NOMO-1 treated with dmso at 0.1 percent for 144 hours (cell line): ENCODE measurements at regions not wholly inside any gene's neighbourhood (a gene's known extent, or its start where the extent isn't known, plus 50 kb on each side); places are given as distances from the start of the nearest gene placed in this dataset.

Experiments used
- DNase-seq: peaks from one replicate; lab custom pipeline; 2025; ENCODE audit not compliant: unreplicated experiment; lab: John Stamatoyannopoulos, UW

DNA sequence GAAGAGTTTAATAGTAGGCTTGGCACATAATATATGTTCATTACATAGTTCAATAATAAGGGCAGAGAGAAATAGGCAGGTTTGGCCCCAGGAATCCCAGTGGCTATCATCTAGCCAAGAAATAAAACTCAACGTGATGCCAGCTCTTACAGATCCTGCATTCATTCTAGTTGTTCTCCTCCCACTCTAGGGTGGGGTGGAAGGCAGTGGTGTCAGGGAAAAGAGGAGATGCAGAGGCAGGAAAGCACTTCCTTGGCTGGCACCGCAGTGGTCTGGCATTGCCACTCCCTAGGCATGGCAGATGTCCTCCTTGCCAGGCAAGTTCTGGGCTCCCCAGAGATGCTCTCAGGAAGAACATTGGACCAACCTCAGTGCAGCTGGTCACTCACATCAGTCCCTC lies 383.6 kb downstream of the GRIN2B start:
- no peak for DNase-seq

DNA sequence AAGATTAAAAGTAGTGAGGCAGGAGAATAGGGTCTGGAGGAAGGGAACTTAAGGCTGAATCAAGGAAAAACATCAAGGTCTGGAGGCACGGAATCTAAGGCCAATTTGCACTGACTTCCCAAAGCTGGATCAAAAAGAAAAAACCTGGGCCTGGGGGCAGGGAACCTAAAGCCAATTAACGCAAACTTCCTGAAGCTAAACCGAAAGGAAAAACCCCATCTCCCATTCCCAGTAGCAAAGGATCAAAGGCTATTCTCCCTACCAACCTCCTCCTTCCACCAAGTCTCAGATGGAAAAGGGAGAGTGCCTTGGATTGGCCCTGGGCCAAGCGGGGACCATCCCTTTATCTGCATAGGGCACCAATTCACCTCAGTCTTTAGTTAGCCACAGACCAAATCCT lies 384.2 kb downstream of the GRIN2B start:
- no peak for DNase-seq

DNA sequence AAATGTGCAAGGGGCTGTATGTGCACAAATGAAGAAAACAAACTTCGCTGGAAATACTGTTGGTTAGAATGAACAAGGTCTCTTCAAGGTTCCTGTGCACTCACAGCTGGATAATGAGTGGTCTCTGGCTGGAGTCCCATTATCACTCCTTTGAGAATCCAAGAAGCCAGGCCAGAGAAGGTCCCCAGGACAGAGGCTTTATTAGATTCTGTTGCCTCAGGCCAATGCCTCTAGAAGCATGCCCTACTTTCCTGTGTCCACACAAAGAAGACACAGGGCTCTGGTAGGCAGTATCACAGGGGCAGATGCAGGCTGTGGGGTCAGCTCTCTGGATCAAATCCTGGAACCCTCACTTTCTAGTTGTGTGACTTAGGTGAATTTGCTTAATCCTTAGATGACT lies 384.7 kb downstream of the GRIN2B start:
- DNase-seq: no peak

DNA sequence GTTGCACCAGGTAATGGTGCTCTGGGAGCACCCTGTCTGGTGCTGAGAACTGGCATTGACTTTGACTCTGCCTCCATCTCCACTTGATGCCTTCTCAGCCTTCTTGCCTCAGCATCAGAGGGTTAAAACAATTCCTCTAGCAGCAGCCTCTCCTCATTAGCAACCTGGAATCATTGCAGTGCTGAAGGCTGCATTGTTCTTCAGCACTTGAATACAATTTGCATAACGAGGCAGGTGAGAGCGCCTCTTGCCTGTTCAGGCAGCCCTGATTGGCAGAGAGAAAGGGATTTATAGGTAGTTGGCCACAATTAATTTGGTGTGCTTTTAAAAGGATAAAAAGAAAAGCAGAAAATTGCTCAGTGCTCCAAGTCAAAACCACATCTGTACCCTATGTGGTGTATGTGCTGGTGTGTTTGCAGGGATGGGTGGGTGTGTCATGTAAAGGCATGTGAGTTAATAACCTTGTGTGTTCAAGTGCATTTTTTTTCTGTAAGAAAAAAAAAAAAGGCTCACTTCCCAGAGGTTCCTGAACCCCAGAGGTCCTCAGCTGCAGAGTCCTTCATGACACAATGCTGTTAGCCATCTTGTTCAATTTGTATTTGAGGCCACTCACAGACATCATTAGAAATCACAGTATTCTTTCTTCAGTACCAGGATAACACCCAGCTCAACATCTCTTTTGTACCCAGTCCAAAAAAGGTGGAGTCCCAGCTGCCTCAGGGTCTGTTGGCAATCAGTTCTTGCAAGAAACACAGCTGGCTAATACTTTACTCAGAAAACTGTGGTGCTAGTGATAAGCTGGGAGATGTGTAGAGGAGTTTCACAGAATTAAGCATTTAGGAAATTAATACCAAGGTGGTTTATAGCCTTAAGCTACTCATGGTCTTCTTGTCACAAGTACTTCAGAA lies 385.6 kb downstream of the GRIN2B start:
- DNase-seq: no peak

DNA sequence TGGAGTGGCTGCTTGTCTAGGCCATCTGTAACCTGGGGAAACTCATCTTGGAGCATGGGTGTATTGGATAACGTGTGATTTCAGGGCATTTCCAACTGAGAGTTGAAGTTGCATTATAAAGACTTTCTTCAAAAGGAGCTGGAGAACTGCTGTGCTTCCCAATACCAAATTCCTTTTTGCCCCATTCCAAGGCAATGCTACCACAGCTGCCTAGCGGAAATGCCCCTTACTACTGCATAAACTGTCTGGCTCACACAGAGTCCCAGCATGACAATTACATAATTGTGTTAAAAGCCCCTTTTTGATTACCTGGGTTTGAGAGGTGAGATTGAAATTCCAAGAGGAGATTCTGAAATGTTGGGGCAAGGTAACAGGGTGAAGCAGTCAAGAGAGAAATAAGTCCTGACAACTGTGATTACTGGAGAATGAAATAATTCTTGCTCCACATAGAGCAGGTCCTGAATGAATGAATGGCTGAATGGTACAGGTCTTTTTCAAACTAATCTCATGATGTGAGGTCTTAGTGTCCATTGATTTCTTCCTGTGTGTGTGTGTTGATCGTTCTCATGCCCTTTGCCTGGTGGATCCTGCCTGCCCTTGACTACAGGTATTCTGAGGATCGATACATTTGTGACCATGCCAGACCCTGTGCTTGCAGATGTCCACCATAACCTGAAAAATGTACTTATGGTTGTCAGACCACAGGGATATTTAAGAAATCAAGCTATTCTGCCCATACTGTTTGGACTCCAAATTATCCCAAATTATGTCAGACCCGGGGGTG lies 386.5 kb downstream of the GRIN2B start:
- no peak for DNase-seq

DNA sequence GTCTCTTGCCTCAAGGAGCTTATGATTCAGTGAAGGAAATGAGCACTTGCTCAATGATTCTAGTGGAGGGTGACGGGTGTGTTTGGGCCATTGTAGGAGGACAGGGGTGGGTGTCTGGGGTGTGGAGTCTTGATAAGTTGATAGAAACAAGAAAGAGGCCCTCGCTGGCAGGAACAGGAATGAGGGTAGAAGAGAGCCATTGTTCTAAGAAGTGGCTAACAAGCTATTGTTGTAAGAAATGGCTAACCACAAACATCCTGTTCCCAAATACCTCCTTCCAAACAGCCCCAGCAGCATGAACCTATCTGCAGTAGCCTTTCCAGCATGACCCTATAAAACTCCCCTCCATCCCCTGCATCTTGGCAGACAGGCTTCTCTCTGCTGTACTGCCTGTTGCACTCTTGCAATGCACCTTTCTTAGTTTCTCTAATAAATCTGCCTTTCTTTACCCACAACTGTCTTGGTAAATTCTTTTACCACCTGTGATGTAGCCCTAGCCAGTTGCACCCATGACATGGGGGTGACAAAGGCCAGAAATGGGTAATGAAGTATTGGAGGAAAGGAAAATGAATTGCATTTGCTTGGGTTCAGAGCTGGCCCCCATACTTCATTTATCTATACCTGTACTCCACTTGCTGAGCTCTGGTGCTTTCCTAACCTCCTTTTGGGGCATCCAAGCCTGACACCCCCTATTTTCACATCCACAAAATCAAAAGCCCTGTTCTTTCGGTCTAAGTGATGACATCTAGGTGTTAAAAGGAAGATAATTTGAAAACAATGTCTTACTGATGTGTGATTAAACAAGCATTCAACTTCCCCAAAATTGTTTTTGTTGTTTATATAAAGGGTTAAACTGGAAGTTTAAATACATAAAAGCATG lies 389.1 kb downstream of the GRIN2B start:
- DNase-seq: no peak

DNA sequence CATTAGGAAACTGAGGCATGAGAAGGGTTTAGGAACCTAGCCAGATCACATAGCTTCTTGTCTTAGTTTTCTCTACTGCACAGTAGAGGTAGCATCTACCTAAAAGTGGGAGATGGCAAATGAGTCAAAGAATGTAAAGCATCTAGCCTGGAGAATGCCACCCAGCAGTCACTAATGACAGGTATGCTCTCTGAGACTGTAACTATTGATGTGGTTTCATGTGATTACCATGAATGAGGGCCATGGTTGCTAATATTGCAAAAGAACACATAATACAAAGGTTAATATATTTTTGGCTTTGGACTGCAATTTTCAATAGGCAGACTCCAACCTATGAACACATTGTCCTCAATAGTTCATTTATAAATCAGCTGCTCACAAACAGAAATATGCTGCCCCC lies 389.9 kb downstream of the GRIN2B start:
- no peak for DNase-seq

DNA sequence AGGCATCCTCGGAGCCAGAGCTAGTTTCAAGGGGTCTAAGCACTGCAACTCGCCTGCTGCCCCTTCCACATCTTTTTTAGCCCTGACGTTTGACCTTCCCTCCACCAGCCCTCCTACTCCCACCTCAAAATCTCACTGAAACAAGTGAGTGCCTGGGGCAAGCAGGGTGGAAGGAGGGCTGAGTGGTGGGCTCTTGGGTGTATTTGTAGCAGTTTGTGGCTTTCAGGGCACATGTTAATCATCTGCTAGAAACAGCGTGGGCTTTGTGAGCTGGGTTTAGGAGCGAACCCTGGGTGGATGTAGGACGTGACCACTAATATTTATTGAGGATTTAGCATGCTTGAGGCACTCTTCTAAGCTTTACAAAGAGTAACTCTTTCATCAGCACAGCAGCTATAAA lies 390.3 kb downstream of the GRIN2B start:
- DNase-seq: no peak

DNA sequence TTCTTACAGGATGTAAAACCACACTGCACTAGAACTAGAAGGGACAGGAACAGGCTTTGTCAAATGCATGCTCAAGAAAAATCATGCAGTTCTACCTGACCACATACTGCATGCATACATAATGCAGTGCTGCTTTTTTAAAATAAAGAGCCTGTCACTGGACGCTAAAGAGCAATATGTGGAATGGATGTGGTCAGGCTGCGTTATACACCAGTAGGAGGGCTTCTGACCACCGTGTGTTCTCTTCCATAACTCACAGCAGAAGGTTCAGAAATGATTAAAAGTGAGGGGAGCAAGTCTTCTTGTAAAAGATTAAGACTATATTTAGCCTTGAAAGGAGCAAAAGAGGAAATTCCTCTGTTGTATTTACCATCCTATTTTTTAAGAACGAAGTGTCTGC lies 392.0 kb downstream of the EMP1 start:
- no peak for DNase-seq

DNA sequence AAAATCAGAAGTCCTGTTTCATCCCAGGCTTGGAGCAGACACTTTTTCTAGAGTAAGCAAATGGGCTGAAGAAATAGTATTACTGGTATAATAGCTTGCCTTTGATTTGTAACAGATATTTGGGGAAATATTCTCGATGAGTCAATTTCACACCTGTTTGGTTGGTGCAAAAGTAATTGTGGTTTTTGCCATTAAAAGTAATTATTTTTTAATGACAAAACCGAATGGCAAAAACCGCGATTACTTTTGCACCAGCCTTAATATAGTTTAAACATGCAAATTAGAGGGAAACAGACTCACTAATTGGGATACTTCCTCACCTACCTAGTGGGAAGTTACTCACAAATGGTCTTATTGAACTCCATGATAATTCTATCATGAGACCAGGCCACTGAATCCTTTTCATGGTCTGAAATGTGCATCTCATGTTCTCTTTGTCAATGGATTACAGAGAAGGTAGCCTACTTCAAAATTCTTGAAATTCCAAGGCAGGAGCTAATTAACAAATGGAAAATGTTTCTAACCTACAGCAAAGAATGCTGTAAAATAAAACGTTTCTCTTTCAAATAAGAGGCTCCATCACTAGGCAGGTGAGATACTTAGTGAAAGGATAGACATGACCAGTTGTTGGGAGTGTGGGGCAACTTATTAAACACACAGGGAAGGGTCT lies 391.3 kb downstream of the EMP1 start:
- DNase-seq: no peak

DNA sequence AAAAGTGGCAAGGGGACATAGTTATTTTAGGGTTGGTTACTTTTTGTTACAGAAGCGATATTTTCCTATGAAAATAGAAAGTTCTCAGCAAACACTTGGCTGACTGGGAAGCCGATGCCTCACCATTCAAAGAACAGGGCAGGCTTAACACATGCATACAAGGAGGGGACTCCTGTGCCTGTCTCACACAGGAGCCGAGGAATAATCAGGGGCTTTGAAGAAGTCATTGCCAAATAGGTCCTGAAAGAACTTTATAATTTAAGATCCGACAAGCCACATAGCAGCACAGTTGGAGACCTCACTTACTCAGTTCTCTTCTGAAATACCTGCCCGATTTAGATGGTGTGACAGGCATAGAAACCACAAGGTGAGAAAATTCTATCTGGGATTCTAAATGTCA lies 389.8 kb downstream of the EMP1 start:
- DNase-seq: no peak

DNA sequence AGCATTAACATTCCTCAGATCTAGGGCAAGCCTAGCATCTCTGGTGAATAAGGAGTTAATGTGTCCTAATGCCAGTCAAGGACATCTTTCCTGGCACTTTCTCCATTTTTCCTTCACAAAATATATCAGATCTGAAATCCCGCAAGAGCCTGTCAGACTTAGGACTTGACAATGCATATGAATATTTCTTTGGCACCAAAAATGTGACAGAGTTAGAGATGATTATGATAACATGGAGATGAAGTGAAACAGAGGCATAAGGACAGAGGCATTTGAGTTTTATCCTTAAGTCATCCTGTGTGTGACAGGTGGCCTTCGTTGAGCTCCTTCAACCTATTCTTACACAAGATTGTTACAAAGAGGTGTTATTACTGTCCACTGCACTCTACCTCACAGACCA lies 388.0 kb downstream of the EMP1 start:
- no peak for DNase-seq

DNA sequence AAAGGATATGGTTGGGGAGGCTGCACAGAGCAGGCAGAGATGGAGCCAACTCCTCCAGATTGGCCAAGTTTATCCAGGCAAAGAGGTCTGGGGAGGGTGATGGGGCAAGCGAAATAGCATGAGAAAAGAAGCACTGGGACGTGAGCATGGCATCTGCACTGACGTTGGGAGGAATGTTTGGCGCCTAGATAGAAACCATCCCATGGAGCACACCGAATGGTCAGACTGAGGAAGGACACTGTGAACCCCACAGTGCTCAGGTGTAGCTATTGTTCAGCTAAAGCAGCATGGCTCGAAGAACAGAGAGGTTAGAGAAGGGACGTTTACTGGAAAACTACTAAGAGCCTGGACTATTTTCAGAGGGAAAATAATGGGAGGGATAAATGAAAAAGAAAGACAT lies 387.1 kb downstream of the EMP1 start:
- no peak for DNase-seq

DNA sequence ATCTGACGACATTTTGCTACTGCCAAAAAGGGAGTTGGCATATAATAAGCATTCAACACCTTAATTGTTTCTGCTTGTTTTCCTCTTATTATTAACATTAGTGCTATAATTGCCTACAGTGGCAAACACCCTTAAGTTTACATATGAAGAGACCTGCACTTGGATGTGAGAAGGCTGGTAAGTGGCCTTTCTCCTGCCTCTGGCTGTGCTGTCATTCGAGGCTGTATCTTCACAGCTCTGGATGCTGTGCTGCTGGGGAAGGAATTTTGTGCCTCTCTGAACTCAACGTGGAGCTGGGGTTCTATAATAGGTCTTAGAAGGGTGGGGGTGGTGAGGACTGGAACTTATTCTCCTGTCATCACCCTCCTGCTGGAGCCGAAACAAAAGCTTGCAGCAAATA lies 385.9 kb downstream of the EMP1 start:
- no peak for DNase-seq

DNA sequence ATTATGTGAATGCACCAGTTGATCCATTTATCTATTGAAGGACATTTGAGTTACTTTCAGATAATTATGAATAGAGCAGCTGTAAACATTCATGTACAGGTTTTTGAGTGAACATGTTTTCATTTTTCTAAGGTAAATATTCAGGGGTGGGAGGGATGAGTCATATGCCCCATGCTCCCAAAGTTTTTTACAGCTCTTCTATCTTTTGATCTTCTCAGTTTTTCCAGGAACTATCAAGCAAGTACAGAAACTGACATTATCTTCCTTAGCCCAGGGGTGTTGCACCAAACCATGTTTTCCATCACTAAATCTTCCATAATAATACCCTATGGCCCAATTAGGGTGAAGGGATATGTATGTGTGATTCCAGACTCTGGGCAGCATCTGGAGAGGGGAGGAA lies 384.5 kb downstream of the EMP1 start:
- DNase-seq: no peak

DNA sequence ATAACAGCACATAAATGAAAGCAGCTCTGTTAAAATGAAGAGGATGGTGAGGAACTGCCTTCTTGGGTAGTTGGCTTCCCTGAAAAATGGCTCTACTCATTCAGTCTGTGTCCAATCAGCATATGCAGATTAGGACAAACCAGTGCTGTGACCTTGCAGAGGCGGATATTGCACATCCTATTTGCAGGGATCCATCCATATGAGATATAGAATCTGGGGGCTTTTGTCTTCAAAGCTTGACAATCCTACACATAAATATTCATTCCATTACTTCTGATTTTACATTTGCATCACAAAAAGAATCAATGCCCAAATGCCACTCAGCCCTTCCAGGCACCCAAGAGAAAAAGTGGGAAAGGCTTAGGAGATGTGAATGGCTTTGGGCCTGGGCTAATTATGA lies 383.7 kb downstream of the EMP1 start:
- no peak for DNase-seq

DNA sequence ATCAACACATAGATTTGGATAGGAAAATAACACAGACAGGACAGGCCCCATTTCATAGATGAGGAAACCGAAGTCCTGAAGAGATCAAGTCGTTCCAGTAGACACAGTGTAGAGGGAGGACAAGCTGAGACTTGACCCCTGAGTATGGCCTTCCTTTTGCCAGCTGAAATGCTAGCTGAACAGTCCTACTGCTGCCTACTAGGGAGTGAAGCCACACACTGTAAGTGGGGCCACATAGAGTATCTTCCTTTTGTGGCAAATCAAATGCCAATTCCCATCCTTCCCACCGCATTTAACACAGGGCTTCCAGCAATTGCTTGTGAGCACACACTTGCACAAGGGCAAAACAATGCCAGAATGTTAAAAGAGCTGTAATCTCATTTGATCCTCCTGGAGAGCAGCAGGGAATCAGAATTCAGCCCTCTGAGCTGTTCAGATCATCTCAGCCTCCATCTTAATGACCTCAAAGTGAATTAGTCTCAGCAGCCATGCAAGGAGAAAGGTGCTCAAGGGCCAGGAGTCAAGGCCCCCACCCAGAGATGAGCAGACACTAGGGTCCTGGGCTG lies 380.5 kb downstream of the EMP1 start:
- no peak for DNase-seq

DNA sequence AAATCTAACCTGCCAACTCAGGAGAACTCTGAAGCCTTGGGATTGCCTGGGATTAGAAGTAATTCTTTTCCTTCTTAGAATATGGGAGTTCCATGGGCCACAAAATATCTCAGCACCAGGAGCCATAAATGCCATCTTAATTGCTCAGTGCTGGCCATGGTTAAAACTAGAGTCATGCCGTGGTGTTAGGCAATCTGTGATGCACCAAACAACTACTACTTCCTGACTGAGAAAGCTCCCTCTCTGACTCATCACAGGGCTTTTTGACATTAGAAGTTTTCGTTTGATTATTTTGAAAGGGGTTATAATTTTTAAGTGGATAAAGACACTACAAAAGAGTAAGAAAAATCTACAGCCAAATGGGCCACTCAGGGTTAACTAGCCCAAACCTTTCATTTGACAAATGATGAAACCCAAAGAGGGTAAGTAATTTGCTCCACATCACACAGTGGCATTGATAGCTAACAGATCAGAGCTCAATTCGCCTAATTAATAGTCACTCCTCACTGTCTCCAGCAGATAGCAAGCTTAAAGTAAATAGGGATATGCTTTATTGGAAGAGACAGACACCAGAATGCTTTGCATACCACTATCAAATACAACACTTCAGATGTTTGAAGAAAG lies 377.3 kb downstream of the EMP1 start:
- no peak for DNase-seq

DNA sequence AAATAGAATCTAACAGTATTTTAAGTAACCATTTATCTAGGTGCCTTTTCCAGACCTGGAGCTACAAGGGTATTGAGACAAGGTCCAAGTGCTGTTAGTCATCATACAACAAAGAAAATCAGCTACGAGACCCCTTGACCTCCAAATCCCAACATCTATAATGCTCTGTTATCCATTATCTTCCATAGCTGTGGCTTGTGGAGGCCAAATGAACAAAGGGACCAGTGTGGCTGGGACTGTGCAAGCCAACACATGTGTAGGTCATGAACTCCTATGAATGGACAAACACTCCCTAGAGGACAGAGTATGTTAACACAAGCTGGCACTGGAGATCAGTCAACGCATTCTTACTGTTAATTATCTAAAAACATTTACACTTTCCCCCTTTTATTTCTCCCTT lies 374.5 kb downstream of the EMP1 start:
- DNase-seq: no peak
